Kidney (tissue), 13 donors: ENCODE measurements at regions not wholly inside any gene's neighbourhood (a gene's known extent, or its start where the extent isn't known, plus 50 kb on each side); places are given as distances from the start of the nearest gene placed in this dataset.

ENCODE experiments used
- DNase-seq, 5 donors: peaks; one replicate each; pipeline ENCODE4 v3.0.0-alpha.2; 2013 to 2020
- FAIRE-seq: peaks from 2 replicates; lab custom pipeline; 2012; peaks lifted over from hg19 to GRCh38; lab: Jason Lieb, UNC
- H3K27ac ChIP-seq, 2 donors: one replicate each; pipeline ENCODE4 v1.7.0; 2013; ENCODE audit warnings: low read depth in 2 of 2, low read length in 2 of 2, inconsistent platforms in 1 of 2
- H3K27me3 ChIP-seq: one replicate; pipeline ENCODE4 v1.7.1; 2013; ENCODE audit warnings: low read length, inconsistent platforms; ENCODE audit not compliant: control insufficient read depth, insufficient read depth
- H3K36me3 ChIP-seq, 3 donors: one replicate each; pipeline versions ENCODE4 v1.7.0 to v1.7.1; 2013; ENCODE audit warnings: low read length in 3 of 3, control low read depth in 1 of 3, inconsistent platforms in 1 of 3; ENCODE audit not compliant: insufficient read depth in 3 of 3, control insufficient read depth in 2 of 3
- H3K4me1 ChIP-seq, 3 donors: one replicate each; pipeline versions ENCODE4 v1.7.0 to v1.7.1; 2013; ENCODE audit warnings: low read length in 3 of 3, inconsistent platforms in 1 of 3, low read depth in 1 of 3; ENCODE audit not compliant: control insufficient read depth in 2 of 3, insufficient read depth in 2 of 3
- H3K4me3 ChIP-seq, 3 donors: one replicate each; pipeline versions ENCODE4 v1.7.0 to v1.8.1; 2013; ENCODE audit warnings: low read length in 3 of 3, control low read depth in 1 of 3, inconsistent platforms in 1 of 3
- H3K9ac ChIP-seq, 3 donors: one replicate each; pipeline versions ENCODE4 v1.7.0 to v1.7.1; 2013; ENCODE audit warnings: low read length in 3 of 3, control low read depth in 1 of 3, inconsistent platforms in 1 of 3
- H3K9me3 ChIP-seq, 3 donors: one replicate each; pipeline versions ENCODE4 v1.7.0 to v1.7.1; 2013; ENCODE audit warnings: low read length in 3 of 3, control low read depth in 1 of 3, inconsistent platforms in 1 of 3; ENCODE audit not compliant: control insufficient read depth in 2 of 3, insufficient read depth in 1 of 3
- intact Hi-C: fragments of 100-400 bp; cut with DNase I; formaldehyde crosslinking; loops from one replicate; pipeline ENCODE4 v1.11.1; 2022
- TF ChIP-seq, protein P1 (sequence below): IDR thresholded peaks from 3 replicates; pipeline ENCODE4 v1.5.1; 2012; ENCODE audit warnings: mild to moderate bottlenecking, moderate library complexity, borderline replicate concordance; ENCODE audit not compliant: insufficient read depth; ENCODE audit errors: extremely low read depth
- donor health status: control.
- donor health status: control.
- donor health status: control.
- donor health status: control.
- donor health status: control.
- donor health status: DM: yes; HTN: yes; CAD: no.
- donor health status: Normal renal cell carcinoma (clear cell type).

DNA sequence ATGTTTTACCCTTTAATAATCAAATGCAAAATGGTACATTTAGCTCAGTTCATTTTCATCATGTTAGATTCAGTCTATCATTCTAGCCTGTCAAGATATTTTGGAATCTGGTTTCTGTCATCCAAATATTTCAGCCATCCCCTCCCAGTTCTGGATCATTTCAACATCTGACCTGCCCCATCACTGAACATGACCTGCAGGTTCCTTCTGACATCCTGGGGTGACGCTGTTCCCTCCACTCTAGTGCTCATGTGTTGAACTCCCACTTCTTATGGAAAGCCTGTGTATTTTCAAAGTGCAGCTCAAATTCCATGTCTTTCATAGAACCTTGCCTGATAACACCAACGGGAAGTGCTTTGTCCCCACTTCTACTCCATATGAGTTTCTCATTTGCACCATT lies 320.0 kb upstream of the TNP1 start:
- intact Hi-C loops, result loop anchor here (10.0 kb wide), 1 partner anchor 485 kb away; the partner anchor contains the start of gene IGFBP5
- TF ChIP-seq, protein P1, sequence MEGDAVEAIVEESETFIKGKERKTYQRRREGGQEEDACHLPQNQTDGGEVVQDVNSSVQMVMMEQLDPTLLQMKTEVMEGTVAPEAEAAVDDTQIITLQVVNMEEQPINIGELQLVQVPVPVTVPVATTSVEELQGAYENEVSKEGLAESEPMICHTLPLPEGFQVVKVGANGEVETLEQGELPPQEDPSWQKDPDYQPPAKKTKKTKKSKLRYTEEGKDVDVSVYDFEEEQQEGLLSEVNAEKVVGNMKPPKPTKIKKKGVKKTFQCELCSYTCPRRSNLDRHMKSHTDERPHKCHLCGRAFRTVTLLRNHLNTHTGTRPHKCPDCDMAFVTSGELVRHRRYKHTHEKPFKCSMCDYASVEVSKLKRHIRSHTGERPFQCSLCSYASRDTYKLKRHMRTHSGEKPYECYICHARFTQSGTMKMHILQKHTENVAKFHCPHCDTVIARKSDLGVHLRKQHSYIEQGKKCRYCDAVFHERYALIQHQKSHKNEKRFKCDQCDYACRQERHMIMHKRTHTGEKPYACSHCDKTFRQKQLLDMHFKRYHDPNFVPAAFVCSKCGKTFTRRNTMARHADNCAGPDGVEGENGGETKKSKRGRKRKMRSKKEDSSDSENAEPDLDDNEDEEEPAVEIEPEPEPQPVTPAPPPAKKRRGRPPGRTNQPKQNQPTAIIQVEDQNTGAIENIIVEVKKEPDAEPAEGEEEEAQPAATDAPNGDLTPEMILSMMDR, result no peak
- no peak overlapping the region for H3K4me3 ChIP-seq
- H3K9ac ChIP-seq, result no peak overlapping the region
- FAIRE-seq, result no peak
- H3K36me3 ChIP-seq, result no peaks in the 10 kb centered on the region
- no peaks in the 10 kb centered on the region for H3K4me1 ChIP-seq
- no peaks in the 10 kb centered on the region for H3K27me3 ChIP-seq
- DNase-seq, result no peak
- peaks cover 0 to 5% (median 0%) of the 10 kb centered on the region in 3 donors for H3K9me3 ChIP-seq
- no peak overlapping the region for H3K27ac ChIP-seq

DNA sequence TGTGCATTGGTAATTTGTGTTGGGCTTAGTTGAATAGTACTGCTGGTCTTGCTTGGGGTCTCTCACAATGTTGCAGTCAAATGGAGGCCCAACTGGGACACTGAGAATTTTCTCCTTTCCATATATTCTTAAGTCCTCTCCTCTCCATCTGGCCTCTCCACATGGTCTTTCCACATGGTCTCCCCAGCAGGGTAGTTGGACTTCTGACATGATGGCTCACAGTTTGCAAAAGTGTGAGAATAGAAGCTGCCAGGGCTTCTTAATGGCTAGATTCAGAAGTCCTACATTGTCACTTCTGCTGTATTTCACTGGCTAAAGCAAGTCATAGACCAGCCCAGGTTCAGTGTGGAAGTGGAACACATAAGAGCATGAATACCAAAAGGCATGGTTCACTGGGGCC lies 318.5 kb upstream of the TNP1 start:
- Histone ChIP-seq H3K4me3 (no peak overlapping the region), H3K4me1 (no peaks in the 10 kb centered on the region), H3K36me3 (no peaks in the 10 kb centered on the region), H3K9ac (no peak overlapping the region), H3K27ac (no peak overlapping the region), H3K9me3 (peaks cover 0 to 5% (median 0%) of the 10 kb centered on the region in 3 donors), H3K27me3 (no peaks in the 10 kb centered on the region)
- TF ChIP-seq, protein P1, result no peak
- DNase-seq (no peak), FAIRE-seq (no peak)
- intact Hi-C loops, result no loop called here

DNA sequence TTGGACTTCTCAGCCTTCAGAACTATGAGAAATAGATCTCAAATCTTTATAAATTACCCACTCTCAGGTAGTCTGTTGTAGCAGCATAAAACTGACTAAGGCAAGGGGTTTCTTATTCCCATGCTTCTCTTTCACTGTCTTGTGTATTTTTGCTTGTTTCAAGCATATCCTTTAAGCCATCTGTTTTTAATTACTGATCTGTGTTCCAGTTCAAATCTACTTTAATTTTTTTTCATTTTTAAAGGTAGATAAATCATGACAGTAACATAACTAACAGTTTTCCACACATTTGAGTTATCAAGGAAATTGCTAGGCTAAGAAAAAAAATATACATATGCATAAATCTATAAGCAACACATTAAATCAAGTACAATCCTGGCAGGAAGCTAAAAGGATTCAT lies 317.9 kb upstream of the TNP1 start:
- H3K27me3 ChIP-seq, result no peaks in the 10 kb centered on the region
- intact Hi-C loops, result no loop called here
- FAIRE-seq (no peak), DNase-seq (no peak)
- peaks cover 0 to 5% (median 0%) of the 10 kb centered on the region in 3 donors for H3K9me3 ChIP-seq
- no peaks in the 10 kb centered on the region for H3K36me3 ChIP-seq
- no peak overlapping the region for H3K9ac ChIP-seq
- H3K4me3 ChIP-seq, result no peak overlapping the region
- H3K27ac ChIP-seq, result no peak overlapping the region
- TF ChIP-seq, protein P1, result no peak
- no peaks in the 10 kb centered on the region for H3K4me1 ChIP-seq

DNA sequence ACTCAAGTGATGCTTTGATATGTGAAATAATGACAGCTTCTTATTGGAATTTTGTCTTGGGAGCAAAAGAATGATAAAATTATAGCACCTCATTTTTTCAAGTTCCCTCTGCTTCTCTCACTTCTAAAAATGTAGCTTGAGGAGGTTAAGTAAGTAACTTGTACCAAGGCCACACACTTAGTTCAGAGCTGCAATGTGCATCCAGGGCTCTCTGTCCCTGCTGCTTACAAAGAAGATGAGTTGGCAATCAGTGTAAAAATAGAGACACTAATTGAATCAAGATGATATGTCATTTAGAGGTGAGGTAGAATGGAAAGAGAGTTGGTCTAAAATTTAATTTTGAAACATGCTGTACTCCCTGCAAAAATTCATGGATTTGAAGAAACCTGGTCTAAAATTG lies 312.0 kb upstream of the TNP1 start:
- Histone ChIP-seq H3K27ac (no peak overlapping the region), H3K9ac (no peak overlapping the region), H3K36me3 (no peaks in the 10 kb centered on the region), H3K4me1 (no peaks in the 10 kb centered on the region), H3K9me3 (peaks cover 0 to 5% (median 0%) of the 10 kb centered on the region in 3 donors), H3K4me3 (no peak overlapping the region), H3K27me3 (no peaks in the 10 kb centered on the region)
- DNase-seq (no peak), FAIRE-seq (no peak)
- intact Hi-C loops, result no loop called here
- TF ChIP-seq, protein P1, result no peak
